Right lobe of liver (tissue), 6 donors: ENCODE measurements at regions not wholly inside any gene's neighbourhood (a gene's known extent, or its start where the extent isn't known, plus 50 kb on each side); places are given as distances from the start of the nearest gene placed in this dataset.
"Not testable (repeated sequence)": the region's sequence is repeated elsewhere in the genome, so short reads cannot be mapped to it uniquely, and the experiment has no call there.

ENCODE experiments used
- ATAC-seq, 4 donors: fragments of 200-7000 bp; cut with Tn5 transposase; one replicate each; pipeline ENCODE4 v1.9.1; 2020; ENCODE audit warnings: mild to moderate bottlenecking in 4 of 4, moderate library complexity in 4 of 4
- DNase-seq, 3 donors: peaks; one replicate each; pipeline ENCODE4 v3.0.0-alpha.2; 2020
- H3K27ac ChIP-seq, 3 donors: fragments of 200-600 bp; one replicate each; pipeline ENCODE4 v1.8.0; 2022
- H3K27me3 ChIP-seq, 2 donors: fragments of 200-600 bp; one replicate each; pipeline ENCODE4 v1.8.0; 2022
- H3K36me3 ChIP-seq, 4 donors: fragments of 200-600 bp; sonication (generic) in 1 of 4; one replicate each; pipeline versions ENCODE4 v1.5.1 to v1.8.0; 2017 to 2022; ENCODE audit warnings: control low read depth in 1 of 4
- H3K4me1 ChIP-seq, 4 donors: fragments of 200-600 bp; sonication (generic) in 1 of 4; one replicate each; pipeline versions ENCODE4 v1.5.1 to v1.8.0; 2017 to 2022; ENCODE audit warnings: control low read depth in 1 of 4
- H3K4me3 ChIP-seq, 3 donors: fragments of 200-600 bp; one replicate each; pipeline ENCODE4 v1.8.0; 2022
- H3K9me3 ChIP-seq, 4 donors: fragments of 200-600 bp; sonication (generic) in 1 of 4; one replicate each; pipeline versions ENCODE4 v1.5.1 to v1.8.0; 2017 to 2022; ENCODE audit warnings: control low read depth in 1 of 4
- CTCF ChIP-seq, 4 donors: fragments of 200-600 bp in 3 of 4; fragments of 450-650 bp in 1 of 4; IDR thresholded peaks; one replicate each; pipeline versions ENCODE4 v1.5.1 to v1.8.0; 2016 to 2022; ENCODE audit warnings: antibody characterized with exemption in 4 of 4, mild to moderate bottlenecking in 2 of 4
- POLR2A ChIP-seq: fragments of 450-650 bp; IDR thresholded peaks from one replicate; pipeline ENCODE4 v1.6.1; 2017; ENCODE audit warnings: antibody characterized with exemption, mild to moderate bottlenecking
- WGBS: methylation state at CpG from one replicate; pipeline ENCODE4 v1.1.6; 2018; ENCODE audit warnings: low coverage, low lambda C conversion rate; ENCODE audit not compliant: insufficient coverage; ENCODE audit errors: missing lambda C conversion rate; 5-methylcytosine and 5-hydroxymethylcytosine counted together
- intact Hi-C, 2 donors: fragments of 100-400 bp; cut with DNase I; formaldehyde crosslinking; loops; one replicate each; pipeline versions ENCODE4 v1.11.2 to v1.14.1; 2022
- donor health status: DM: no; HTN: yes; CAD: no.
- donor health status: DM: no; HTN: no; CAD: no.
- donor health status: DM: no; HTN: no; CAD: no.
- donor health status: DM: no; HTN: yes; CAD: no.
- donor health status: DM: no; HTN: yes; CAD: no.

GRCh38 chr2:95754819-95755563 lies 163.2 kb downstream of the TRIM43 start:
- H3K4me3 ChIP-seq, H3K36me3 ChIP-seq, ATAC-seq, H3K9me3 ChIP-seq, H3K27me3 ChIP-seq, H3K27ac ChIP-seq, DNase-seq, intact Hi-C loops, H3K4me1 ChIP-seq: not testable (repeated sequence)
- 37% methylated on average over 5 of the region's 15 CpGs for WGBS

- 50% methylated on average over 1 of the region's 7 CpGs for WGBS
- ATAC-seq, H3K4me3 ChIP-seq, H3K9me3 ChIP-seq, H3K27ac ChIP-seq, H3K27me3 ChIP-seq, DNase-seq, H3K36me3 ChIP-seq, H3K4me1 ChIP-seq, intact Hi-C loops: not testable (repeated sequence)
Observed at GRCh38 chr2:95755956-95756669, 164.3 kb downstream of the TRIM43 start.

- no peak for DNase-seq
- WGBS = 0% methylated on average over 1 of the region's 2 CpGs
- Histone ChIP-seq H3K27ac (no peak overlapping the region), H3K4me3 (no peak overlapping the region), H3K9me3 (no peaks in the 10 kb centered on the region), H3K27me3 (no peaks in the 10 kb centered on the region), H3K4me1 (no peaks in the 10 kb centered on the region), H3K36me3 (no peaks in the 10 kb centered on the region)
- no peak for ATAC-seq
- TF ChIP-seq CTCF (IDR thresholded peaks at IDR 0.05) = no peak
- no peak for TF ChIP-seq POLR2A
- intact Hi-C loops = no loop called here
Observed at GRCh38 chr2:95757988-95758387, 166.2 kb downstream of the TRIM43 start.

- WGBS = 74% methylated on average over 4 of the region's 4 CpGs
Observed at GRCh38 chr2:95759481-95760246, 167.9 kb downstream of the TRIM43 start.

More at GRCh38 chr2:95759481-95760246, 167.9 kb downstream of the TRIM43 start:
- H3K4me1 ChIP-seq = no peaks in the 10 kb centered on the region
- no peak overlapping the region for H3K4me3 ChIP-seq
- intact Hi-C loops = no loop called here
- ATAC-seq (no peak), DNase-seq (no peak)
- TF ChIP-seq CTCF (IDR thresholded peaks at IDR 0.05) (no peak), POLR2A (no peak)
- H3K36me3 ChIP-seq = no peaks in the 10 kb centered on the region
- no peaks in the 10 kb centered on the region for H3K27me3 ChIP-seq
- no peak overlapping the region for H3K27ac ChIP-seq
- H3K9me3 ChIP-seq = no peaks in the 10 kb centered on the region
